ENCODE measurements at regions not wholly inside any gene's neighbourhood (a gene's known extent, or its start where the extent isn't known, plus 50 kb on each side); places are given as distances from the start of the nearest gene placed in this dataset.

DNA sequence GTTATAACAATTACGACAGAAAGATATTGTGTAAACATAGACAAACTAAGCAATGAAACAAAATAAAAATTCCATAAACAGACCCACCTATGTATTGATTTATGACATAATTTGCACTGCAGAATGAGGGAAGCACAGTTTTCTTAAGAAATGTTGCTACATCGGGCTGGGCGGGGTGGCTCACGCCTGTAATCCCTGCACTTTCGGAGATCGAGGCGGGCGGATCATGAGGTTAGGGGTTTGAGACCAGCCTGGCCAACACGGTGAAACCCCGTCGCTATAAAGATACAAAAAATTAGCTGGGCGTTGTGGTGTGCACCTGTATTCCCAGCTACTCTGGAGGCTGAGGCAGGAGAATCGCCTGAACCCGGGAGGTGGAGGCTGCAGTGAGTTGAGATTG is 1344.4 kb upstream of the WWC1 start:
- Histone ChIP-seq H3K9ac (ENCODE audit: control insufficient read depth, extremely low read depth, insufficient read depth, low read length) (no peak overlapping the region), H3K9me3 (ENCODE audit: control insufficient read depth, low read depth, low read length) (no peaks in the 10 kb centered on the region), H3K27ac (ENCODE audit: control insufficient read depth, insufficient read depth, low read length) (no peak overlapping the region), H2AFZ (ENCODE audit: control insufficient read depth, low read length) (no peak overlapping the region), H3K9me1 (ENCODE audit: control insufficient read depth, extremely low read depth, insufficient read depth, low read length) (no peaks in the 10 kb centered on the region), H3K27me3 (ENCODE audit: control insufficient read depth, extremely low read depth, insufficient read depth, low read length) (no peaks in the 10 kb centered on the region), H3K79me2 (ENCODE audit: control insufficient read depth, insufficient read depth, low read length) (no peaks in the 10 kb centered on the region), H4K20me1 (ENCODE audit: control insufficient read depth, extremely low read depth, insufficient read depth, low read length) (no peaks in the 10 kb centered on the region), H3K4me1 (ENCODE audit: control insufficient read depth, extremely low read depth, insufficient read depth, low read length) (no peaks in the 10 kb centered on the region), H3K4me2 (ENCODE audit: control insufficient read depth, extremely low read depth, insufficient read depth, low read depth, low read length) (no peak overlapping the region), H3K36me3 (ENCODE audit: control insufficient read depth in 2 of 2, extremely low read depth in 1 of 2, insufficient read depth in 2 of 2, low read length in 2 of 2) (no peaks in the 10 kb centered on the region), H3K4me3 (ENCODE audit: control insufficient read depth in 2 of 3, extremely low read depth in 1 of 3, insufficient read depth in 2 of 3, low read depth in 1 of 3, low read length in 3 of 3) (no peak overlapping the region)
- dilution Hi-C loops (cut with MboI; ENCODE audit: extremely low pct_ligation_motif_present, low sequenced_read_pairs): no loop called here
- FAIRE-seq (no peak), DNase-seq (ENCODE audit: low read depth, low spot score) (no peak)
- TF ChIP-seq, protein P1, sequence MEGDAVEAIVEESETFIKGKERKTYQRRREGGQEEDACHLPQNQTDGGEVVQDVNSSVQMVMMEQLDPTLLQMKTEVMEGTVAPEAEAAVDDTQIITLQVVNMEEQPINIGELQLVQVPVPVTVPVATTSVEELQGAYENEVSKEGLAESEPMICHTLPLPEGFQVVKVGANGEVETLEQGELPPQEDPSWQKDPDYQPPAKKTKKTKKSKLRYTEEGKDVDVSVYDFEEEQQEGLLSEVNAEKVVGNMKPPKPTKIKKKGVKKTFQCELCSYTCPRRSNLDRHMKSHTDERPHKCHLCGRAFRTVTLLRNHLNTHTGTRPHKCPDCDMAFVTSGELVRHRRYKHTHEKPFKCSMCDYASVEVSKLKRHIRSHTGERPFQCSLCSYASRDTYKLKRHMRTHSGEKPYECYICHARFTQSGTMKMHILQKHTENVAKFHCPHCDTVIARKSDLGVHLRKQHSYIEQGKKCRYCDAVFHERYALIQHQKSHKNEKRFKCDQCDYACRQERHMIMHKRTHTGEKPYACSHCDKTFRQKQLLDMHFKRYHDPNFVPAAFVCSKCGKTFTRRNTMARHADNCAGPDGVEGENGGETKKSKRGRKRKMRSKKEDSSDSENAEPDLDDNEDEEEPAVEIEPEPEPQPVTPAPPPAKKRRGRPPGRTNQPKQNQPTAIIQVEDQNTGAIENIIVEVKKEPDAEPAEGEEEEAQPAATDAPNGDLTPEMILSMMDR (optimal IDR thresholded peaks at IDR 0.05 in 1 of 3, IDR thresholded peaks at IDR 0.05 in 1 of 3, conservative IDR thresholded peaks at IDR 0.05 in 1 of 3; ENCODE audit: extremely low read depth in 1 of 3, insufficient read depth in 2 of 3, low read length in 3 of 3): no peak
- no peak for TF ChIP-seq EZH2 (IDR thresholded peaks at IDR 0.05; ENCODE audit: low read length)

DNA sequence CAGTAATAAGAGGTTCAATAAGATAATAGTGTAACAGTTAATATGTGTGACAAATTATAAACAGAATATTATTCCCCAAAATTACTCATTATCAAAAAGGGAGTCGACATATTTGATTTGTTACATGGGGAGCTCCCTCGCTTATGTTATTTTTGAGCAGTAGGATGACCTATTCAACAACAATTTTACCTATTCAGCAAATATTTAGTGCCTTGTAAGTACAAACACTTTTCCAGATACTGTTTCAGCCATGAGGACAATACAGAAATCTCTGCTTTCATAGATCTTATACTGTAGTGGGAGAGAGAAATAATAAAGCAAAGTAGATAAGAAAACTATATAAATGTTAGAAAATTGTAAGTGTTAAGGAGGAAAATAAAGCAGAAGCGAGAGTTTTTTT is 1342.8 kb upstream of the WWC1 start:
- Histone ChIP-seq H3K36me3 (ENCODE audit: control insufficient read depth in 2 of 2, extremely low read depth in 1 of 2, insufficient read depth in 2 of 2, low read length in 2 of 2) (no peaks in the 10 kb centered on the region), H3K4me3 (ENCODE audit: control insufficient read depth in 2 of 3, extremely low read depth in 1 of 3, insufficient read depth in 2 of 3, low read depth in 1 of 3, low read length in 3 of 3) (no peak overlapping the region), H4K20me1 (ENCODE audit: control insufficient read depth, extremely low read depth, insufficient read depth, low read length) (no peaks in the 10 kb centered on the region), H3K9ac (ENCODE audit: control insufficient read depth, extremely low read depth, insufficient read depth, low read length) (no peak overlapping the region), H2AFZ (ENCODE audit: control insufficient read depth, low read length) (no peak overlapping the region), H3K79me2 (ENCODE audit: control insufficient read depth, insufficient read depth, low read length) (no peaks in the 10 kb centered on the region), H3K9me3 (ENCODE audit: control insufficient read depth, low read depth, low read length) (no peaks in the 10 kb centered on the region), H3K4me1 (ENCODE audit: control insufficient read depth, extremely low read depth, insufficient read depth, low read length) (no peaks in the 10 kb centered on the region), H3K27me3 (ENCODE audit: control insufficient read depth, extremely low read depth, insufficient read depth, low read length) (no peaks in the 10 kb centered on the region), H3K9me1 (ENCODE audit: control insufficient read depth, extremely low read depth, insufficient read depth, low read length) (no peaks in the 10 kb centered on the region), H3K4me2 (ENCODE audit: control insufficient read depth, extremely low read depth, insufficient read depth, low read depth, low read length) (no peak overlapping the region), H3K27ac (ENCODE audit: control insufficient read depth, insufficient read depth, low read length) (no peak overlapping the region)
- DNase-seq (ENCODE audit: low read depth, low spot score) (no peak), FAIRE-seq (no peak)
- dilution Hi-C loops (cut with MboI; ENCODE audit: extremely low pct_ligation_motif_present, low sequenced_read_pairs): no loop called here
- no peak for TF ChIP-seq EZH2 (IDR thresholded peaks at IDR 0.05; ENCODE audit: low read length)
- TF ChIP-seq, protein P1 (optimal IDR thresholded peaks at IDR 0.05 in 1 of 3, IDR thresholded peaks at IDR 0.05 in 1 of 3, conservative IDR thresholded peaks at IDR 0.05 in 1 of 3; ENCODE audit: extremely low read depth in 1 of 3, insufficient read depth in 2 of 3, low read length in 3 of 3): no peak

Data from keratinocyte (primary cell).